Nephron progenitor cell (in vitro differentiated cells): ENCODE measurements at regions not wholly inside any gene's neighbourhood (a gene's known extent, or its start where the extent isn't known, plus 50 kb on each side); places are given as distances from the start of the nearest gene placed in this dataset.

ENCODE experiments used
- DNase-seq: peaks from one replicate; pipeline ENCODE4 v3.0.0; 2021
- H3K27ac Mint-ChIP-seq: 2 replicates; pipeline ENCODE4 v1.8.0; 2021; ENCODE audit warnings: mild to moderate bottlenecking, moderate library complexity, mixed read lengths
- H3K27me3 Mint-ChIP-seq: 2 replicates; pipeline ENCODE4 v1.8.0; 2021; ENCODE audit warnings: mild to moderate bottlenecking, low read depth, mixed read lengths; ENCODE audit not compliant: poor library complexity
- H3K36me3 Mint-ChIP-seq: 2 replicates; pipeline ENCODE4 v1.8.0; 2021; ENCODE audit warnings: low read depth, mixed read lengths
- H3K4me1 Mint-ChIP-seq: 2 replicates; pipeline ENCODE4 v1.8.0; 2021; ENCODE audit warnings: mixed read lengths
- H3K4me3 Mint-ChIP-seq: 2 replicates; pipeline ENCODE4 v1.8.0; 2021; ENCODE audit warnings: mild to moderate bottlenecking, moderate library complexity, mixed read lengths
- H3K9me3 Mint-ChIP-seq: 2 replicates; pipeline ENCODE4 v1.8.0; 2021; ENCODE audit warnings: mild to moderate bottlenecking, moderate library complexity, mixed read lengths
- TF ChIP-seq, protein P1 (sequence below): fragments of 200-600 bp; sonication (generic); IDR thresholded peaks from 2 replicates; pipeline ENCODE4 v1.5.0; 2021; ENCODE audit warnings: antibody characterized with exemption

DNA sequence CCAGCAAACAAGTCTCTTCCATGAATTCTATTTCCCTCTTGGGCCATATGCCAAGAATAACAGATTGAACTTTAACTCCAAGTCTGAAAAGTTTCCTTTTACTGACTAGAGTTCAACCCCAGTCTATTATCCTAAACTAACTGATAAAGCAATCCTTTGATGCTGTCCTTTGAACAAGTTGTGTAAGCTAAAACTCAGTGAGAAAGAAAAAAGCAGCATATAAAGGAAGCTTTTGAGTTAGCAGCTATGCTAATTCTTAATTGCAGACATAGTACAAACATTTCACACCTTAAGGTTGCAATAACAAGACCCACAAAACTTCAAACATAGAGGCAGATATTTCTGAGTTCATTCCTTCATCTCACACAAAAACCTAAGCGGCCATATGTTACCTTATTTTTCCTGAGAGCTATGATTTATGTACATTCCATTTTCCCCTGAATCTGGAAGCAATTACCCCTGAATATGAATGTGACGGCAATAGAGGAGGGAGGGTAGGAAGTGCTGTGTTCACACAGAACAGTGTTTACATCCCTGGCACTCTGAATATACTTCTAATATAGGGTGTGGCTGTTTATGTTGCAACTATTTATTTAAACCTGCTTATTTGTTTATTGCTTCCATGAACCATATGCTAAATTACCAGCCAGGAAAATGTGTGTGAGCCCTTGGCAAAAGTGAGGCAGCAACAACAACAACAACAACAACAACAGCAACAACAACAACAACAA is 180.6 kb downstream of the IRS1 start:
- no peak overlapping the region for H3K4me3 Mint-ChIP-seq
- H3K27ac Mint-ChIP-seq, result no peak overlapping the region
- DNase-seq, result no peak
- H3K36me3 Mint-ChIP-seq, result no peaks in the 10 kb centered on the region
- TF ChIP-seq, protein P1, sequence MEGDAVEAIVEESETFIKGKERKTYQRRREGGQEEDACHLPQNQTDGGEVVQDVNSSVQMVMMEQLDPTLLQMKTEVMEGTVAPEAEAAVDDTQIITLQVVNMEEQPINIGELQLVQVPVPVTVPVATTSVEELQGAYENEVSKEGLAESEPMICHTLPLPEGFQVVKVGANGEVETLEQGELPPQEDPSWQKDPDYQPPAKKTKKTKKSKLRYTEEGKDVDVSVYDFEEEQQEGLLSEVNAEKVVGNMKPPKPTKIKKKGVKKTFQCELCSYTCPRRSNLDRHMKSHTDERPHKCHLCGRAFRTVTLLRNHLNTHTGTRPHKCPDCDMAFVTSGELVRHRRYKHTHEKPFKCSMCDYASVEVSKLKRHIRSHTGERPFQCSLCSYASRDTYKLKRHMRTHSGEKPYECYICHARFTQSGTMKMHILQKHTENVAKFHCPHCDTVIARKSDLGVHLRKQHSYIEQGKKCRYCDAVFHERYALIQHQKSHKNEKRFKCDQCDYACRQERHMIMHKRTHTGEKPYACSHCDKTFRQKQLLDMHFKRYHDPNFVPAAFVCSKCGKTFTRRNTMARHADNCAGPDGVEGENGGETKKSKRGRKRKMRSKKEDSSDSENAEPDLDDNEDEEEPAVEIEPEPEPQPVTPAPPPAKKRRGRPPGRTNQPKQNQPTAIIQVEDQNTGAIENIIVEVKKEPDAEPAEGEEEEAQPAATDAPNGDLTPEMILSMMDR, result no peak
- peaks cover 2% of the 10 kb centered on the region for H3K27me3 Mint-ChIP-seq
- H3K9me3 Mint-ChIP-seq, result peaks cover 4% of the 10 kb centered on the region
- peaks cover 6% of the 10 kb centered on the region for H3K4me1 Mint-ChIP-seq

DNA sequence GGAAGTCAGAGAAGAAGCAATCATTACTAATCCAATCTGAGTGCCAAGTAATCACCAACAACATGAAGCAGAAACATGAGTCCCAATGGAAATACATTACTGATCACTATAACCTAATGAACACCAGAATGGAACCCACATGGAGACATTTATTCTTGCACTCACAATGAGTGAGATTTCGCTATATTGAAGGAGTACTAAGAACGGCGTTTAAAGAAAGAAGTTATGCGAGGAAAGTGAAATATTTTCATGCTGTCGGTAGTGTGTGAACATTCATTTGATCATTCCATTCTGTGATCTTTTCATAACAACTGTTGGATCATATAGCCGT is 181.1 kb downstream of the IRS1 start:
- no peak for DNase-seq
- TF ChIP-seq, protein P1, result no peak
- no peaks in the 10 kb centered on the region for H3K36me3 Mint-ChIP-seq
- no peaks in the 10 kb centered on the region for H3K27me3 Mint-ChIP-seq
- H3K27ac Mint-ChIP-seq, result no peak overlapping the region
- H3K4me1 Mint-ChIP-seq, result peaks cover 6% of the 10 kb centered on the region
- peaks cover 4% of the 10 kb centered on the region for H3K9me3 Mint-ChIP-seq
- no peak overlapping the region for H3K4me3 Mint-ChIP-seq

DNA sequence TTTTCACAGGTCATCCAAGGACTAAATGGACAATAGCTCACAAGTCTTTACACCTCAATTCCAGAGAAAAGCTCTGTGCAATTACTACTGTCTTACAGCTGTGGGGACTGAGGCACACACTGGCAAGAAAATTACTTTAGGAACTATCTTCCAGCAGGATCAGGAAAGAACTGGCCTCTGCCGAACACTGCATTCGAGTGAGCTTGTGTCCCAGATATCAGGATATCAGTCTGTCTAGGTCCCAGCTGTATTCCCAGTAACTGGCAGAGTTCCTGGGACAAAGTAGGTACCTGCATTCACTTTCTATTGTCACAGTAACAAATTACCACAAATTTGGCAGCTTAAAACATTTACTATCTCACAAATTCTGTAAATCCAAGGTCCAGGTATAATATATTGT is 183.7 kb downstream of the IRS1 start:
- no peak for DNase-seq
- Mint-ChIP-seq H3K27me3 (no peaks in the 10 kb centered on the region), H3K27ac (no peak overlapping the region), H3K4me1 (peaks cover 6% of the 10 kb centered on the region), H3K36me3 (no peaks in the 10 kb centered on the region), H3K9me3 (peaks cover 4% of the 10 kb centered on the region), H3K4me3 (no peak overlapping the region)
- TF ChIP-seq, protein P1, result no peak

DNA sequence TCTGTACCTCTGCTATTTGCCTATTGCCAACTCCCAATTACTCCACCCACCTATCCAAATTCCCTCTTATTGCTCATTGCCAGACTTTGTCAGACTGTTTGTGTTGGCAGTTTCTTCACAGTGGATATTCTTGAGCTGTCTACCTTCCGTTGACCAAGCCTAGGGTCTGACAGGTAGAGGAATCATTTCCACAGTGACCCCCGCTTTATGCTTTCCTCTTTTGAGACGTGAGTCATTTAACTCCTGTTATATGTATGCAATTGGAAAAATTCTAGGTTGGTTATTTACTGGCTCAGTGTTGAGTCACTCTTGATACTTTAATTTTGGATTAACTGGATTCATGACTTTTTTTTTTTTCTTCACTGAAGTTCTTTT is 187.7 kb downstream of the IRS1 start:
- Mint-ChIP-seq H3K4me3 (no peak overlapping the region), H3K27me3 (no peaks in the 10 kb centered on the region), H3K36me3 (no peaks in the 10 kb centered on the region), H3K4me1 (peaks cover 9% of the 10 kb centered on the region), H3K9me3 (no peaks in the 10 kb centered on the region), H3K27ac (no peak overlapping the region)
- DNase-seq, result no peak
- TF ChIP-seq, protein P1, result no peak

DNA sequence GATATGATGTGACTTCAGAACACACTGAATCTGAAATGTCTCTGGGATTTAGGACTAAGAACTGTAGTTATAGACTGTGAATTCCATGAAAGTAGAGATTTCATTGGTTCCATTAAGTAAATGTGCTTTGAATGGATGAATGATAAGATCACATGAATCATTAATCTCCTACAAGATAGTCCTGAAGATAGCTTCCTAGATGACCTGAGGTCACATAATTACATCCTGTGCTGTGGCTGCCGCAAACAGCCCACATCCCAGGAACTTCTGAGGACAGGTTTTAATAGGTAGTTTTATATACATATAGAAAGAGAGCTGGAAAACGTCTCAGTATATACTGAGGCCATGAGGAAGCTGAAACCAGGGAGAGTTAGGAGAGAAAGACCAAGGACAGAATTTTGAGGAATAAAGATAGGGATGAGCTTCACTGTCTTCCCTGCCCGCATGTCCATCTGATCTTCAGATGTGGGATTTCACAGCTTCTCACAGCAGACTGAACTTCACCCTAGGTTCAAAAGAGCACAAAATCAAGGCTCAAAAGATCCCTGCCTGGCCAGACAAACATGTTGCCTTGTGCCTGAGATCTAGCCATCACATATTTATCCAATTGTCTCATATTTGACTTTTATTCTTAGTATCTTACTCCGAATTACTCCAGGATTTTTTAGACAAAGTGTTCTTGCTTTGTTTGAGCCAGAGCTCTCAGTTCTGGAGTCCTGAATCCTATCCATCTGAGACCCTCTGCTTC is 188.2 kb downstream of the IRS1 start:
- TF ChIP-seq, protein P1, result no peak
- Mint-ChIP-seq H3K9me3 (no peaks in the 10 kb centered on the region), H3K4me3 (no peak overlapping the region), H3K4me1 (peaks cover 9% of the 10 kb centered on the region), H3K27ac (no peak overlapping the region), H3K36me3 (no peaks in the 10 kb centered on the region), H3K27me3 (no peaks in the 10 kb centered on the region)
- no peak for DNase-seq

DNA sequence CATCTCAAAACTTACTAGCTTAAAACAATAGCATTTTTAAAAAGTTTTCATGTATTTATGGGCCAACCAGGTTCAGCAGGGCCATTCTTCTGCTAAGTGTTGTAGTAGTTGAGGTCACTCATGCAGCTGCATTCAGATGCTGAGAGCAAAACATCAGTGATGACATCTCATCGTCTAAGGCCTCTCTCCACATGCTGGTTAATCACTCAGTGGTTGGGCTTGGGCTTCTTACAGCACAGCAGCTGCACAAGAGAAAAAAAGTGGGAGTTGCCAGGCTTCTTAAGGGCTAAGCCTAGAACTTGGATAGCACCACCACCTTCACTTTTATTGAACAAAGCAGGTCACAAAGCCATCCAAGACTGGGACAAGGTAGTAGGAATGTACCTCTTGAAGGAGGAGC is 190.3 kb downstream of the IRS1 start:
- H3K27me3 Mint-ChIP-seq, result no peaks in the 10 kb centered on the region
- no peaks in the 10 kb centered on the region for H3K9me3 Mint-ChIP-seq
- H3K4me1 Mint-ChIP-seq, result peaks cover 9% of the 10 kb centered on the region
- H3K27ac Mint-ChIP-seq, result no peak overlapping the region
- H3K36me3 Mint-ChIP-seq, result no peaks in the 10 kb centered on the region
- DNase-seq, result no peak
- TF ChIP-seq, protein P1, result no peak
- H3K4me3 Mint-ChIP-seq, result no peak overlapping the region
